Esophagus muscularis mucosa (tissue), 4 donors: ENCODE measurements at regions not wholly inside any gene's neighbourhood (a gene's known extent, or its start where the extent isn't known, plus 50 kb on each side); places are given as distances from the start of the nearest gene placed in this dataset.

ENCODE experiments used
- EP300 ChIP-seq: sonication (generic); formaldehyde crosslinking; IDR thresholded peaks from one replicate; pipeline ENCODE4 v1.6.1; 2017; ENCODE audit warnings: antibody characterized with exemption
- POLR2A ChIP-seq: fragments of 450-650 bp; IDR thresholded peaks from one replicate; pipeline ENCODE4 v1.6.1; 2017; ENCODE audit warnings: antibody characterized with exemption, moderate library complexity, mild to moderate bottlenecking, low read depth
- POLR2AphosphoS5 ChIP-seq, 2 donors: sonication (generic); formaldehyde crosslinking; IDR thresholded peaks; one replicate each; pipeline ENCODE4 v1.6.1; 2017; ENCODE audit warnings: antibody characterized with exemption in 2 of 2
- TF ChIP-seq, protein P1 (sequence below), 3 experiments: fragments of 200-600 bp in 2 of 3; fragments of 450-650 bp in 1 of 3; sonication (generic) in 2 of 3; IDR thresholded peaks; one replicate each; pipeline ENCODE4 v1.5.1; 2017 to 2019; ENCODE audit warnings: antibody characterized with exemption in 3 of 3, mild to moderate bottlenecking in 2 of 3, moderate library complexity in 1 of 3

DNA sequence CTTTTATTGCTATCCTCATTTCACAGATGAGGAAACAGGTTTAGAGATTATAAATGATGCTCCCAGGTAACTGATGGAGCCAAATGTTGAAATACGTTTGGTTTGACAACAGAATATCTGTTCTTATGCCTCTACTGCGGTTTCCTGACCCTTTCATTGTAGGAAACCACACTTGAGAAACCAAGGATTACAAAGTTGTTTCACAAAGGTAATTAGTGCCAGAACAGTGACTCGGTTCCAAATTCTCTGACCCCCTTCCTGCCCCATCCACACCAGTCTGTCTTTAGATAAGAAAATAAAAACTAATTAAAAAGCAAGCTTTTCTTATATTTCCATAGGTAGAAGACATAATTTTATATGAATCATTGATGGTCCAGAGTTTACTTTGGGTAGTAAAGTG, 393.7 kb upstream of the MBL2 start:
- TF ChIP-seq POLR2A (no peak), EP300 (no peak), POLR2AphosphoS5 (IDR thresholded peaks at IDR 0.05) (no peak)
- TF ChIP-seq, protein P1, sequence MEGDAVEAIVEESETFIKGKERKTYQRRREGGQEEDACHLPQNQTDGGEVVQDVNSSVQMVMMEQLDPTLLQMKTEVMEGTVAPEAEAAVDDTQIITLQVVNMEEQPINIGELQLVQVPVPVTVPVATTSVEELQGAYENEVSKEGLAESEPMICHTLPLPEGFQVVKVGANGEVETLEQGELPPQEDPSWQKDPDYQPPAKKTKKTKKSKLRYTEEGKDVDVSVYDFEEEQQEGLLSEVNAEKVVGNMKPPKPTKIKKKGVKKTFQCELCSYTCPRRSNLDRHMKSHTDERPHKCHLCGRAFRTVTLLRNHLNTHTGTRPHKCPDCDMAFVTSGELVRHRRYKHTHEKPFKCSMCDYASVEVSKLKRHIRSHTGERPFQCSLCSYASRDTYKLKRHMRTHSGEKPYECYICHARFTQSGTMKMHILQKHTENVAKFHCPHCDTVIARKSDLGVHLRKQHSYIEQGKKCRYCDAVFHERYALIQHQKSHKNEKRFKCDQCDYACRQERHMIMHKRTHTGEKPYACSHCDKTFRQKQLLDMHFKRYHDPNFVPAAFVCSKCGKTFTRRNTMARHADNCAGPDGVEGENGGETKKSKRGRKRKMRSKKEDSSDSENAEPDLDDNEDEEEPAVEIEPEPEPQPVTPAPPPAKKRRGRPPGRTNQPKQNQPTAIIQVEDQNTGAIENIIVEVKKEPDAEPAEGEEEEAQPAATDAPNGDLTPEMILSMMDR (IDR thresholded peaks at IDR 0.05) = no peak
